HG02870 (cell line): ENCODE measurements at regions not wholly inside any gene's neighbourhood (a gene's known extent, or its start where the extent isn't known, plus 50 kb on each side); places are given as distances from the start of the nearest gene placed in this dataset.

Experiments
- ATAC-seq: cut with Tn5 transposase; IDR thresholded peaks from one replicate; pipeline ENCODE4 v1.9.1; 2021; ENCODE audit warnings: mild to moderate bottlenecking, moderate library complexity; ENCODE audit not compliant: unreplicated experiment

DNA sequence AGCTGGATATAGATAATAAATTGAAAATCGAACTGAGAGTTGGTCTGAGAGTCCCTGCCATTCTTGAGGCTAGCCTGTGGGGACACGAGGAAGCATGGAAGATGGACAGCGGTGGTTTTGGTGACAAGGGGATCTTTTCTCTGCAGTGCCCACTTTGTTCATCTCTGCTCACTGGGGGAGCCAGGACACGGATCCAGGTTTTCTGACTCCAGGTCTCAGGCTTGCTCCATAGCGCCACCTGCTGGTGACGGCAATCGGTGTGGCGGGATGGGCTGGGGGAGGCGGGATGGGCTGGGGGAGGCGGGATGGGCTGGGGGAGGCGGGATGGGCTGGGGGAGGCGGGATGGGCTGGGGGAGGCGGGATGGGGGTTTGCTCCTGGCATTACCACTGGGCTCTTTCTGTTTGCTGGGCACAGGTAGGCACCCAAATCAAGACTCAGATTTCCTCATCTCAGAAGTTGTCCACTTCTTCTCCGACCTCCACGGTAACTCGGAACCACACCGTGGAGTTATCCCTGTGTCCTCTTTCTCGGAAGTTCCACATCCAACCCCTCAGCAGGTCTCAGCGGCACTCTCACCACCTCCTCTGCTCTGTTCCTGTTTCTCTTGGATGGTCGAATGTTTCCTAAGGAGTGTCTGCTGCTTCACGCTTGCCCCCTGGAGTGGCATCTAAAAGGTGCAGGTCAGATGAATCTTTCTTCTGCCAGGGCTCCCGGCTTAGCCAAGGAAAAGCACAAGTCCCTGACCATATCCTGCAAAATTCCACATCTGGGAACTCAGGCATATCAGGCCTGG, 142.4 kb downstream of the CYLD start:
- no peak for ATAC-seq

- no peak for ATAC-seq
Observed at GRCh38 chr16:50881956-50882355, 140.1 kb downstream of the CYLD start.

- ATAC-seq, result no peak
Observed at GRCh38 chr16:50881331-50881830, 139.5 kb downstream of the CYLD start.

DNA sequence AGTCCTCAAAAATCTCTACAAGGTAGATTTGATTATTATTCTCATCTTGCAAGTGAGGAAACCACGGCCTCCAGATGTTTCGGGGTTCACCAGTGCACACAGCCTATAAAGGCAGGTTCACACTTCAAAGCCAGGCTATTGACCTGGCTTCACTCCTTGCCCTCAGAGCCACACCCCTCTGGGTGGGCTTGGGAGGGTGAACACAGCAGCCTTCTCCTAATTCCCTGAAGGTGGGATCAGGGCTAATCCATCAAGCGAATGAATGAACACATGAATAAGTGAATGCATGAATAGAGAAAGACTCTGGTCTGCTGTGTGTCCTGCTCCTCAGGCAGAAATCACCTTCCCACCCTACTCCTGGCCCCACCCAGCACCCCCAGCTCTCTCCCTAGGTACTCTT, 139.0 kb downstream of the CYLD start:
- no peak for ATAC-seq

DNA sequence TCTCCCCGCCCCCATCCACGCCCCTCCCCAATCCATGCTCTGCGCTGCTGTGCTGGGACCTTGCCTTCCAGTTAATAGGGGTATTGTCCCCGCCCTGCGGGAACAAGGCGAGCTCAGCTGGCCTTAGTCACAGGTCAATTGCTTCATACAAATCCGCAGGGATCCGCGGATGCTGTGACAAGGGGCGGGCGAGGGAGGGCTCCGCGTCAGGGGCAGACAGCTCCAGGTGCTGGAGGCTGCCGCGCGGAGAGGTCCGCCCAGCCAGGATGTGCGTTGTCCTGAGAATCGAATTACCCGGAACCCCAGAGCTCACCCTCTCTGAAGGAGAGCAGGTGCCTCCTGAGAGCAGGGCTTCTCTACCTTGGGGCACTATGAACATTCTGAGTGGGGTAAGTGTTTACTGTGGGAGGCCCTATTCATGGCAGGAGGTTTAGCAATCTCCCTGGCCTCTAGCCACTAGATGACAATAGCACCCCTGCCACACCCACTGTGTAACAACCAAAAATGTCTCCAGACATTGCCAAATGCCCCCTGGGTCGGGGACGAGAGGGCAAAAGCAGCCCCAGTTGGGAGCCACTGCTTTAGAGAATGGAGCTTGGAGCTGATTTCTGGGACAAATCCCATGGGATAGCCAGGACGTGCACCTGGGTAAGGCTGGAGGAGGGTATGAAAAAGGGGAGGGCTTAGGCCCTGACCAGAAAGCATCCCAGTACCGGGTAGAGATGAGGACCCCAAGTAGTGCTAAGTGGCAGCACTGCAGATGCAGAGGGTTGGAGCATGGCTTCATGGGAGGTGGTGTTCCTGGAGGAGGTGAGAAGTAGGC, 138.2 kb downstream of the CYLD start:
- no peak for ATAC-seq

DNA sequence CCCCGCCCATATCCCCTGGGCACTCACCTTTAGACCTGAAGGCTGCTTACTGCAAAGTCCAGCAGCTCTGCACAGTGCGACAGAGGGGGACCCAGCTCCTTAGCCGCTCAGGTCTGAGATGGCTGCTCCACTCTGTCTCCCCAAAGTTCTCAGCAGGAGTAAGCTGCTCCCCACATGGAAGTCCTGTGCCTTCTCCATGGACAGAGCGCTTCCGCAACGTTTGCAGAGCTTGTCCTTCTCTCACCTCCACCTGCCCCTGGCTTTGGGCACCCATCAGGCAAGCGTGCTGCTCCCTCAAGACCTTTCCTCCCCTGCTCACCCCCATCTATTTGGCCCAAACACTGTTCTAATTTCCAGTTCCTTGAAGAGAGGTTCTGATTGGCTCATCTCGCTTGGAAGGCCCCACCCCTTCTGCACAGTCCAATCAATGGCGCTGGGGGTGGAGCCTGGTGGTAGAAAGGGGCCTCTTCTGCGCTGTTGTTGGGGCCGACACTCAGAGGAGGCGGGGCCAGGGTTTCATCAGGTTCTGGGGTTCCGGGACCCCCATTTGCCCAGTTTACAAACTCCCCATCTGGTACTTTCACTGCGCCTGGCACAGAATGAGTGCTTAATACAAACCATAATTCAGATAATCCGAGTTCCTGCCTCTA, 137.2 kb downstream of the CYLD start:
- ATAC-seq, result no peak

DNA sequence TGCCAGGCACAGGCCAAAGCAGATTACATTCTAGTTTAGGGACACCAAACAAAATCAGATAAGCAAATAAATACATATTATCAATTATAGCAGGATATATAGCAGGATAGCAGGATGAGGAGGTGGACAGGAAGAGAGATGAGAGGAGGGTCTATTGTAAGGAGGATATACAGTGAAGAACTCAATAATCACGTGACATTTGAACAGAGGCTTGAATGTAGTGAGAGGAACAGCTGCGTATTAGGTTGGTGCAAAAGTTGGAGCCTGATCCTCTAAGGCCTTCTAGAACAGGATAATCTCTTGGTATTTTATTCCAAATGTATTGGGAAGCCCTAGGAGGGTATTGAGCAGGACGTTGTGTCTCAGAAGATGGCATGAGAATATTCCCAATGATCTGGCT, 136.7 kb downstream of the CYLD start:
- no peak for ATAC-seq

DNA sequence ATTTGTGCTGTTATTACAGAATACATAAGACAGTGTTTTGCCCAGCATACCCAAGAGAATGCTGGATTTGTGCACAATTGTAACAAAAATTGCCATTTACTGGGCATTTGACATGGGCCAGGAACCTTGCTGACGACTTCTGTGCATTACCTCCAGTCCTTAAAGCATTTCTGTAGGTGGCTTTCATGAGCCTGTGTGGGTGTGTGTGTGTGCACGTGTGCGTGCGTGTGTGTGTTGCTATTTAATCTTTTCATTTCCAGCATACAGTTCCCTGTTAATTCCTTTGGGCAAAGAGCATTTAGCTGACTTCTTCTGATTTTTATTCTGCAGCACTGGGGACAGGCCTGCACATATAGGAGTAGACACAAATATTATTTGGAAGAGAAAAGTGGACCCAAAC, 134.4 kb downstream of the CYLD start:
- ATAC-seq, result no peak

- no peak for ATAC-seq
Observed at GRCh38 chr16:50868577-50868976, 126.7 kb downstream of the CYLD start.

DNA sequence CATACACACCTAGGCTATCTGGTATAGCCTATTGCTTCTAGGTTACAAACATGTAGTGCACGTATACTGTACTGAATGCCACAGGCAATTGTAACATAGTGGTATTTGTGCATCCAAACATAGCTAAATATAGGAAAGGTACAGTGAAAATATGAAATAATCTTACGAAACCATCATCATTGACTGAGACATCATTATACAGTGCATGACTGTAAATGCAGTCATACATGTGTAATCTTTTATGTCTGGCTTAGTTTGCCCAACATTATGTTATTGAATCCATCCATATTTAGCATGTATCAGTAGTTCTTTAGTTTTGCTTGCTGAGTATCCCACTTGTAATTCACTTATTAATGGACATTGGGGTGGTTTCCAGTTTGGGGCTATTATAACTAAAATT, 124.9 kb downstream of the CYLD start:
- ATAC-seq, result no peak

DNA sequence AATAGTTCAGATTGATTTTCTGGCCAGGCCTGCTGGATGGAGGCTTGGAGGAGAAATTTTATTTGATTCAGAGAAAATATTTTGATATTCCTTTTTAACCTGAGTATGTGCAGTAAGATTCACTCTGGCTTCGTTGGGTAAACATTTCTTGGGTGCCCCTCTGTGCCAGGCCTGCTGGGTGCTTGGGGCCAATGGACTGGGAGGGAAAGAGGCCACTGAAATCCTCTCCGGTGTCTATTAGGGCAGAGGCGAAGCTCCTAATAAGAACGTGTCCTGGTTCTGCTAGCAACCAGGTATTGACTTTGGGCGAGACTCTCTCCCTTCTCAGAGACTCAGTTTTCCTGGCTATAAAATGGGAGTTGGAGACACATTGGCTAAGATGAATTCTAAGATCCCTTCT, 122.5 kb downstream of the CYLD start:
- ATAC-seq, result no peak

DNA sequence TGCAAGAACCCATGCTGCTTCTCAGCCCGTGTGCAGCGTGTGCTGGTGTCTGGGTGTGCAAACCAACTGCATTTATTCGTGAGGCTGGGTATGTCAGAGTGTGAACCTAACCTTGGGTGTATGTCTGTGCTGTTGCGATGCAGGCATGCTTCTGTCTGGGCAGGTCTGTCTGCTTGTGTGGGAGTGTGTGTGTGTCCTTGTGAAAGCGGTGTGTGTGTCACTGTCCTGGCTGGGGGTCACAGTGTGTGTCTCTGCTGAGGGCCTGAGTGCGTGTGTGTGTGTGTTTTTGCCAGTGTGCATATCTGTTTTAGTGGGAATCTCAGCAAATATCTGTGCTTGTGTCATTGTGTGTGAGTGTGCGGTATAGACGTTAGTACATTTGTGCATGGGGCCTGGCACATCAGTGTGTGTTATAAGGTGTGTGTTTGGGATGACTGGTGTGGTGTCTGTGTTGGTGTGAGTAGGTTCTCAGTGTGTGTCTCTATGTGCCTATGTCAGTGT, 121.8 kb downstream of the CYLD start:
- ATAC-seq, result no peak

- ATAC-seq, result no peak
Observed at GRCh38 chr16:50862818-50863643, 121.1 kb downstream of the CYLD start.

GRCh38 chr16:50861970-50862411, 120.1 kb downstream of the CYLD start:
- ATAC-seq, result no peak

DNA sequence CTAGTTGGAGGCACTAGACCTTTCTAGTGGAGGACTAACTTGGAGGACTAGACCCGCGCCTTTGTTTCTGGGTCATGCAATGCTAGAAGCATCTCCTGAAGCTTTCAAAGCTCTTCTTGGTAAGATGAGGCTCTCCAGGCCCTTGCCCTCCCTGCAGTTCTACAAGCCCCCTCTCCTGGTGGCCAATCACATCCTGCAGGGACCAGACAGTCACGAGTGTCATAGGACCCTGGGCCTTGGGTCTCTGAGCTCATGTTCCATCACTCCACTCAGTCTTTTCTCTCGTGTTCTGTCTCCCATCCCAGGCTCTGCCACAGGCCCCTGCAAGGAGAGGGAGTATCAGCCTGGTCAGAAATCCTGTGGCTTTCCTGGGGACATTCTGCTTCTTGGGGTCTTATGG, 119.6 kb downstream of the CYLD start:
- no peak for ATAC-seq

DNA sequence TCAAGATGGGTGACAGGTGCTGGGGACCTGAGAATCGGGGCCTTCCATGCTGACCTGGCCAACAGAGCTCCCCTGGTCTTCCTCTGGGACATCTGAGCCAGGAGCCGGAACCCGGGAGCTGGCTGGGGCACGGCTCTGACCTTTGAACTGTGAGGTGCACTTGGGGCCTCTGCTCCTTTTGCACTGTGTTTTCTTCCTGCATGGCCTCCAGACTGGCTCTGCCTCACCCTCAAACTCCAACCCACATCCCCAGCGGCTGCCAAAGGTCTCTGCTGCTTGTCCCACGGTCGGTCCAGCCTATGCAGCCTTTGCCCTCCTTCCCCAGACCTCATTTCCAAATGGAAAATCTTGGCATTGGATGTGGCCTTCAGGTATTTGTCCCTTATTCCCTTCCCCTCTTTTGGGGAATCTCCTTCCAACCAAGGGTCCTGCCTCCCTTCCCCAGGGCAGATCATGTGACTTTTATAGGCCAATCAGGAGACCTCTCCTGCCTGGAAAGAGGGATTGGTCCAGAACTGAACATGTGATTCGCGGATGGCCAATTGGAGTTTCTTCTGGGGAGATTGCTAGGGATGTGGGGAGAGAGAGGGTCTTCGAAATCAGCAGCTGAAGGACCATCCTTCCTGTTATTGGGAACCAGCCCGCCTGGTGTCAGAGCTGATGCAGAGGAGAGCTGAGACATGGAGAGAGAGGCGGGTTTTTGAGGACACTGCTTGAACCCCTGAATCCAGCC, 117.9 kb downstream of the CYLD start:
- ATAC-seq, result no peak

DNA sequence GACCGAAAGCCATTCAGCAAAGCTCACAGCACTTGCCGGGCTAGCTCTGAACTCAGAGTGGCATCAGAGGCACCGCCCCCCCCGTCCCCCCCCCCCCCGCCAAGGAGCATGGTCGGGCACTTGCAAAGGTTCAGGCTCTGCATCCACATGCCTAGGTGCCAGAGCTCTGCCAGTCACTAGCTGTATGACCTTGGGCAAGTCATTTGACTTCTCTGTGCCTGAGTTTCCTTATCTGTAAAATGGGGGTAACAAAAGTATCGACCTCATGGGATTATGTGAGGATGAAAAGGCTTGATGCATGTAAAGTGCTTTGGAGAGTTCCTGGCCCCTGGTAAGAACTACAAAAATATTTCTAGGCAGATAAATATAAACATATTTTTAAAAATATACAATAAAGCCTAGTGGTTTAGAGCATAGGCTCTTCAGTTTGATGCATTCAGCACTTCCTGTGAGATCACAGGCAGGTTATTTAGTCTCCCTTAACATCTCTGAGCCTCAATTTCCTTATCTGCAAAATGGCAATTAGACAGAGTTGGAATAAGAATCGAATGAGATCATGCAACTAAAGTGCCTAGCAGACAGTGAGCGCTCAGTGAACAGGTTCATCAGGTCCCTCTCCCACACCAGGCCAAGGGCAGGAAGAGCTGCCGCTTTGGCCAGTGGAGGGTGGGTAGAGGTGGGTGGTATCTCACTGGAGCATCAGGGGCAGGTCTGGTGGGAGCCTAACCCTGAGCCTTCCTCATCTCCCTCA, 117.2 kb downstream of the CYLD start:
- no peak for ATAC-seq

GRCh38 chr16:50858376-50858775, 116.5 kb downstream of the CYLD start:
- ATAC-seq, result no peak

DNA sequence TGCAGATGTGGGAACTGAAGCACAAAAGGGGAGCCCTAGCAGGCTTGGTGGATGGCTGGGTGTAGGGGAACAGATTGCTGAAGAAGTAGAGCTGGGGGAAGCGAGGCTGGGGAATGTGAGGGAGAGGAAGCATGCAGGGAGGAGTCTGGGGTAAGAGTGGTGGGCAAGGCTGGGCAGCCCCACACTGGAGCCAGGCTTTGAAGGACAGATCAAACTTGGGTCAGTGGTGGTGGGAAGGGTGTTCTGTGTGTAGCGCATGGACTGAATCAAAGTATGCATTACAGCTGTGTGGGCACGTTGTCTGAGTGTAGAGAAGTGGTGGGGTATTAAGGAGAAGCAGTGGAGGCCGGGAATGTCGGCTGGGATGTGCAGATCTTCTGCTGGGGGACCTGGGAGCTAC, 116.0 kb downstream of the CYLD start:
- ATAC-seq, result no peak
